ENCODE measurements at regions not wholly inside any gene's neighbourhood (a gene's known extent, or its start where the extent isn't known, plus 50 kb on each side); places are given as distances from the start of the nearest gene placed in this dataset.

DNA sequence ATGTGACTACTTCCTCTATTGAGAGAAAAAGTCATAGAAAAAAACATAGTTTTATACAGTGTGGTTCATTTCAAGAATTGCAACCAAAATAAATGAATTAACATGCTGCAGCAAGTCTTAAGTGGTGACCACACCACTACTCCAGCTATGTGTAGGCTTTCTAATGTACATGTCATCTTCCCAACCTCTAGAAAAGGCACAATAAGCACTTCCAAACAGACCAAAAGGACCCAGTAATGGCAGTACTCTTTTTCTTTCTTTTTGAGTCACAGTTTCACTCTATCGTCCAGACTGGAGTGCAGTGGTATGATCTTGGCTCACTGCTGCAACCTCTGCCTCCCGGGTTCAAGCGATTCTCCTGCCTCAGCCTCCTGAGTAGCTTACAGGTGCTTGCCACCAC is 219.3 kb upstream of the KBTBD8 start:
- DNase-seq (ENCODE audit: low spot score), result no peak
- no peaks in the 10 kb centered on the region for H3K36me3 ChIP-seq (ENCODE audit: insufficient read depth, low read length)
- H2AFZ ChIP-seq (ENCODE audit: low read length), result no peak overlapping the region
- BruUV-seq (replicated peaks), result no TSS peak
- POLR2A ChIA-PET, result interaction anchor here (0.7 kb wide), 1 partner anchor 300 kb away, joined by 3 read pairs; no protein-coding TSS in a partner anchor
- H3K27ac ChIP-seq (ENCODE audit: low read depth, low read length, poor library complexity, severe bottlenecking), result no peak overlapping the region
- no peaks in the 10 kb centered on the region for H3K79me2 ChIP-seq (ENCODE audit: insufficient read depth, low read depth, low read length)
- no peaks in the 10 kb centered on the region for H3K9me2 ChIP-seq (ENCODE audit: insufficient read depth, low read length)
- no peak overlapping the region for H3K4me3 ChIP-seq (ENCODE audit: low read depth, low read length, poor library complexity, severe bottlenecking)
- H3K4me2 ChIP-seq (ENCODE audit: low read length), result no peak overlapping the region
- no peaks in the 10 kb centered on the region for H3K9me3 ChIP-seq (ENCODE audit: low read length)
- no peak for TF ChIP-seq EZH2phosphoT487 (IDR thresholded peaks at IDR 0.05; ENCODE audit: borderline replicate concordance, low read depth, low read length)
- TF ChIP-seq CTCF (conservative IDR thresholded peaks at IDR 0.05; ENCODE audit: low read length), result no peak
- CTCF ChIA-PET (ENCODE audit: unreplicated experiment), result no interaction called here
- intact Hi-C loops (cut with micrococcal nuclease; ENCODE audit: unreplicated experiment), result no loop called here
- H4K20me1 ChIP-seq (ENCODE audit: insufficient read depth, low read length), result no peaks in the 10 kb centered on the region
- no peaks in the 10 kb centered on the region for H3K4me1 ChIP-seq (ENCODE audit: insufficient read depth, low read length, poor library complexity, severe bottlenecking)

DNA sequence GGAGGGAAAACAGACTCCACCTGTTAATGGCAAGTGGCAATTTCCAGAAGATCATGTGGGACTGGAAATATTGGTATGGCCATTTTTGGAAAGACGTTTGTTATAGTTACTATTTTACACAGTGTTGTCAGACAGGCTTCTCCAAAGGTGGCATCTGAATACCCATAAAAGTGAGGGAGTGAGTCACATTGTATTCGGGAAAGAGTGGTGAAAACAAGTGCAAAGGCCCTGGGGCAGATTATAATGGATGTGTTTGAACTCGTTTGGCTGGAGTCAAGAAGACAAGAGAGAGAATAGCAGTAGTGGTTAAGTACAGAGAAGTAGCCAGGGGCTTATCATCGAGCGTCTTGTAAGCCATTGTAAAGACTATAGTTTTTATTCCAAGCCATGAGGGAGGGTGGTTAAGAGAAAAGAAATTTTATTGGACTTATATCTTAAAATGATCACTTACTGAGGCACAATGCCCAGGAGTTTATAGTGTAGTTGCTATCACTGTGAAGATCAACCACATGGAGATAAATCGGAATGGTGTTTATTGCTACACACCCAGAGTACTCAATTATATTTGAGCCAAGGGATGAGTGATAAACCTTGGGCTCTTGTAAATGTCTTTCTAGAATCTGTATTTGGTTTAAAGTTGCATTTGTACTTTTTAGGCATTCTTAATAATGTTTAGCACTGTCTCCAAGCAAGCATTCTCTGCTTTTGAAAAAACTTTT is 212.8 kb upstream of the KBTBD8 start:
- Histone ChIP-seq H3K79me2 (ENCODE audit: insufficient read depth, low read depth, low read length) (no peaks in the 10 kb centered on the region), H3K9me2 (ENCODE audit: insufficient read depth, low read length) (no peaks in the 10 kb centered on the region), H3K4me2 (ENCODE audit: low read length) (no peak overlapping the region), H3K9me3 (ENCODE audit: low read length) (no peaks in the 10 kb centered on the region), H3K4me3 (ENCODE audit: low read depth, low read length, poor library complexity, severe bottlenecking) (no peak overlapping the region), H3K4me1 (ENCODE audit: insufficient read depth, low read length, poor library complexity, severe bottlenecking) (no peaks in the 10 kb centered on the region), H4K20me1 (ENCODE audit: insufficient read depth, low read length) (no peaks in the 10 kb centered on the region), H3K27ac (ENCODE audit: low read depth, low read length, poor library complexity, severe bottlenecking) (no peak overlapping the region), H3K36me3 (ENCODE audit: insufficient read depth, low read length) (no peaks in the 10 kb centered on the region), H2AFZ (ENCODE audit: low read length) (no peak overlapping the region)
- no peak for DNase-seq (ENCODE audit: low spot score)
- CTCF ChIA-PET (ENCODE audit: unreplicated experiment), result no interaction called here
- POLR2A ChIA-PET, result no interaction called here
- TF ChIP-seq CTCF (conservative IDR thresholded peaks at IDR 0.05; ENCODE audit: low read length) (no peak), EZH2phosphoT487 (IDR thresholded peaks at IDR 0.05; ENCODE audit: borderline replicate concordance, low read depth, low read length) (no peak)
- no TSS peak for BruUV-seq (replicated peaks)
- intact Hi-C loops (cut with micrococcal nuclease; ENCODE audit: unreplicated experiment), result no loop called here

DNA sequence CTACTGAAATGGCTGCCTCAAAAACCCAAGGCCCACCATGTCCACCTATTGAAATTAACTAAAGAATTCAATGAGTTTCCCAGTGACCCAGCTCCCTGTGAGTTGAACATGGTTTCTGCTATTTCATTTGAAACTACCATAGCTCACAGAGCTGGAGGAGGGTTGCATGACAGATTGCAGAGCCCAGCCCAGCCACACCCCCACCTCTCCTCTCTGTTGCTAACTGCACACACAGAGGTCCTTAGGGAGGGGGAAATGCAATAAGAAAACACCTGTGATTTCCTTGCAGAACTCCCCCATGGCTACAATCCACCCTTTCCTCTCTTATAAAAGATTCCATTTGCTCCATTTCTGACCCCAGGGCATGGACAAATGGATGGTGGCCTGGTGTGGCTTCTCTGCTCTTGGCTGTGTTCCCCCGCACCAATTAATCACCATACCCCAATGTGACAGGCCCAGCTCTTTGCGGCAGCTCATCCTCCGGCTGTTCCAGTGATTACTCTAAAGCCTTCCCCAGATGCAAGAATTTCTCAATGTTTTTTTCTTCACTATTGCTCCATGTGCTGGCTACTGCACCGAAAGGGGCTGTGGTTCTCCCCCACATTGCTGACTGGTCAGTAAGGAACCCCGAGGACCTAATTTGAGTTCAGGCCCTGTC is 208.4 kb upstream of the KBTBD8 start:
- intact Hi-C loops (cut with micrococcal nuclease; ENCODE audit: unreplicated experiment), result no loop called here
- Histone ChIP-seq H3K79me2 (ENCODE audit: insufficient read depth, low read depth, low read length) (no peaks in the 10 kb centered on the region), H3K4me1 (ENCODE audit: insufficient read depth, low read length, poor library complexity, severe bottlenecking) (no peaks in the 10 kb centered on the region), H3K9me3 (ENCODE audit: low read length) (no peaks in the 10 kb centered on the region), H4K20me1 (ENCODE audit: insufficient read depth, low read length) (no peaks in the 10 kb centered on the region), H2AFZ (ENCODE audit: low read length) (no peak overlapping the region), H3K9me2 (ENCODE audit: insufficient read depth, low read length) (no peaks in the 10 kb centered on the region), H3K4me3 (ENCODE audit: low read depth, low read length, poor library complexity, severe bottlenecking) (no peak overlapping the region), H3K36me3 (ENCODE audit: insufficient read depth, low read length) (no peaks in the 10 kb centered on the region), H3K4me2 (ENCODE audit: low read length) (no peak overlapping the region), H3K27ac (ENCODE audit: low read depth, low read length, poor library complexity, severe bottlenecking) (no peak overlapping the region)
- CTCF ChIA-PET (ENCODE audit: unreplicated experiment), result no interaction called here
- DNase-seq (ENCODE audit: low spot score), result no peak
- POLR2A ChIA-PET, result no interaction called here
- TF ChIP-seq EZH2phosphoT487 (IDR thresholded peaks at IDR 0.05; ENCODE audit: borderline replicate concordance, low read depth, low read length), result no peak
- no peak for TF ChIP-seq CTCF (conservative IDR thresholded peaks at IDR 0.05; ENCODE audit: low read length)
- no TSS peak for BruUV-seq (replicated peaks)
